ENCODE measurements at regions not wholly inside any gene's neighbourhood (a gene's known extent, or its start where the extent isn't known, plus 50 kb on each side); places are given as distances from the start of the nearest gene placed in this dataset.

DNA sequence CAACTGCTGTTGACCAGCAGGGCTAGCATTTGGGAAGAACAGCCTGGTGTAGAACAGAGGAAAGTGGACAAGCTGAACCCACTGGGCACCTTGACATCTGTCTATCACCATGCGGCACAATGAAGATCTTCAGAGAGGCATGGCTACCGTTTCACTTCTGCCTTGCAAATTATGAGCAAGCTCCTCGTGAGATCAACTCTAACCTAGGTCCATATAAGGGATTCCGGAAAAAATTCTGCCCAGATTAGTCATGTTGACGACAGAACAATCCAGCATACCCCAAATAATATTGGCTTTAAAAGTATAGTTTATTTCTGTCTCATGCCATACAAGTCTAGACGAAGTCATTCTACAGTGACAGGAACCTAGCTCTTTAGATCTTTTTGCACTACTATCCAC lies 91.6 kb upstream of the ATF7IP start:
- TF ChIP-seq, protein P1, sequence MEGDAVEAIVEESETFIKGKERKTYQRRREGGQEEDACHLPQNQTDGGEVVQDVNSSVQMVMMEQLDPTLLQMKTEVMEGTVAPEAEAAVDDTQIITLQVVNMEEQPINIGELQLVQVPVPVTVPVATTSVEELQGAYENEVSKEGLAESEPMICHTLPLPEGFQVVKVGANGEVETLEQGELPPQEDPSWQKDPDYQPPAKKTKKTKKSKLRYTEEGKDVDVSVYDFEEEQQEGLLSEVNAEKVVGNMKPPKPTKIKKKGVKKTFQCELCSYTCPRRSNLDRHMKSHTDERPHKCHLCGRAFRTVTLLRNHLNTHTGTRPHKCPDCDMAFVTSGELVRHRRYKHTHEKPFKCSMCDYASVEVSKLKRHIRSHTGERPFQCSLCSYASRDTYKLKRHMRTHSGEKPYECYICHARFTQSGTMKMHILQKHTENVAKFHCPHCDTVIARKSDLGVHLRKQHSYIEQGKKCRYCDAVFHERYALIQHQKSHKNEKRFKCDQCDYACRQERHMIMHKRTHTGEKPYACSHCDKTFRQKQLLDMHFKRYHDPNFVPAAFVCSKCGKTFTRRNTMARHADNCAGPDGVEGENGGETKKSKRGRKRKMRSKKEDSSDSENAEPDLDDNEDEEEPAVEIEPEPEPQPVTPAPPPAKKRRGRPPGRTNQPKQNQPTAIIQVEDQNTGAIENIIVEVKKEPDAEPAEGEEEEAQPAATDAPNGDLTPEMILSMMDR (IDR thresholded peaks at IDR 0.05), result peak in 1 of 6 experiments; percentile 1
- TF ChIP-seq POLR2A (IDR thresholded peaks at IDR 0.05), result no peak

Measured in esophagus squamous epithelium (tissue), 4 donors.